HG03025 (cell line): ENCODE measurements at regions not wholly inside any gene's neighbourhood (a gene's known extent, or its start where the extent isn't known, plus 50 kb on each side); places are given as distances from the start of the nearest gene placed in this dataset.

Source experiments
- ATAC-seq: cut with Tn5 transposase; IDR thresholded peaks from one replicate; pipeline ENCODE4 v1.9.1; 2021; ENCODE audit warnings: mild to moderate bottlenecking, moderate library complexity; ENCODE audit not compliant: unreplicated experiment, low FRiP score

GRCh38 chr1:212189352-212189738, 95.9 kb upstream of the PPP2R5A start:
- ATAC-seq: no peak

DNA sequence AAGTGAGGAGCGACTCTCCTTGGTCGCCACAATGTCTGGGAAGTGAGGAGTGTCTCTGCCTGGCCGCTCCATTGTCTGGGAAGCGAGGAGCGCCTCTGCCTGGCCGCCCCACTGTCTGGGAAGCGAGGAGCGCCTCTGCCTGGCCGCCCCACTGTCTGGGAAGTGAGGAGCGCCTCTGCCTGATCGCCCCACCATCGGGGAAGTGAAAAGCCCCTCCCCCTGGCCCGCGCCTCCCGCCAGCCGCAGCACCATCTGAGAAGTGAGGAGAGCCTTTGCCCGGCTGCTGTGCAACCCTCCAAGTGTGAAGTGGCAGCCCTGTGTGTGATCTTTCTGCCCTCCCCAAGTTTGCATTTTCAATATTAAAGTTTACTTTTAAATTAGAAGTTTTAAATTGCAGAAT, 95.0 kb upstream of the PPP2R5A start:
- ATAC-seq: no peak

DNA sequence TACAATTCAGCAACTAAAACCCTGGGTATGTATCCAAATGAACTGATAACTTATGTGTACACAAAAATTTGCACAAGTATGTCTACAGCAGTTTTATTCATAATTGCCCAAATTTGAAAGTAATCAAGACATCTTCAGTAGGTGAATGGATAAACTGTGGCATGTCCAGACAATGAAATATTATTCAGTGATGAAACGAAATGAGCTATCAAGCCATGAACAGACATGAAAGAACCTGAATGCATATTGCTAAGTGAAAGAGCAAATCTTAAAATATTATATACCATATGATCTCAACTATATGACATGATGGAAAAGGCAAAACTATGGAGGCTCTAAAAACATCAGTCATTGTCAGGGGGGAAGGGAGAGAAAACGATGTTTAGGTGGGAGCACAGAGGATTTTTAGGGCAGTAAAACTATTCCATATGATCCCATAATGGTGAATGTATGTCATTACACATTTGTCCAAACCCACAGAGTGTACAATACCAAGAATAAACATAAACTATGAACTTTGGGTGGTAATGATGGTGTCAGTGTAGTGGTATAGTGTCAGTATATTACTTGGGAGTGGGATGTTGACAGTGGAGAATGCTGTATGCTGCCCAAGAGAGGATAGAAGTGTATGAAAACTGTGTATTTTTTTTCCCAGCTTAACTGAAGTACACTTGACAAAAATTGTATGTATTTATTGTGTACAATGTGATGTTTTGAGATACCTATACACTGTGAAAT, 92.8 kb upstream of the PPP2R5A start:
- no peak for ATAC-seq

DNA sequence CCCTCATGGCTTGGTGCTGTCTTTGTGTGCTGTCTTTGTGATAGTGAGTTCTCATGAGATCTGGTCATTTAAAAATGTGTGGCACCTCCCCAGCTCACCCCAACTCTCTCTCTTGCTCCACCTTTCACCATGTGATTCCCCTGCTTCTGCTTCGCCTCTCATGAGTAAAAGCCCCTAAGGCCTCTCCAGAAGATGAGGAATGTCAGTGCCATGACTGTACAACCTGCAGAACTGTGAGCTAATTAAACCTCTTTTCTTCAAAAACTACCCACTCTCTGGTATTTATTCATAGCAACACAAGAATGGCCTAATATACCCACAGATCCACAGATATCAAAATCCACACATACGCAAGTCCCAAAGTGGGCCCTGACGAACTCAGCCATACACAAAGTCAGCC, 88.9 kb upstream of the PPP2R5A start:
- no peak for ATAC-seq

DNA sequence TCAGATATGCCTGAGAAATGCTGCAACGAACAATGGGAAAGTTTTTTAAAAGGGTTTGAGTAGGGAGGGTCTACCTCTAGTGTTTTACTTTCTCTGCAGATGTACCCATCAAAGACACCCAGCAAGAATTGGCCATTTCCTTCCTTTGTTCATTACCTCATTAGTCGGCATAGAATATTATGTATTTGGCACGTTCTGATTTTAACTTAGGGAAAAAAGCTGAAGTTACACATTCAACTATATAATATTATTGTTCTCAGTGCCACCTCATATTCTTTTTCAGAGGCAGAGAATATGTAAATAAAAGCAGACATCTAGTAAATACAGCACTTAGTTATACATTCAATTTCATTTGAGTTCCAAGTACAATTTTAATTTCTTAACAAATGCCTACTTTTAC, 83.7 kb upstream of the PPP2R5A start:
- ATAC-seq: no peak

GRCh38 chr1:212203630-212204029, 81.6 kb upstream of the PPP2R5A start:
- ATAC-seq: no peak

GRCh38 chr1:212205006-212205405, 80.2 kb upstream of the PPP2R5A start:
- ATAC-seq: no peak

- no peak for ATAC-seq
These were observed 79.4 kb upstream of the PPP2R5A start for GRCh38 chr1:212205843-212206242.

- no peak for ATAC-seq
These were observed 78.1 kb upstream of the PPP2R5A start for GRCh38 chr1:212207118-212207517.

GRCh38 chr1:212207822-212208520, 77.2 kb upstream of the PPP2R5A start:
- no peak for ATAC-seq

- ATAC-seq: no peak
These were observed 76.1 kb upstream of the PPP2R5A start for GRCh38 chr1:212208978-212209644.

- no peak for ATAC-seq
These were observed 73.8 kb upstream of the PPP2R5A start for GRCh38 chr1:212211371-212211770.

GRCh38 chr1:212212343-212212742, 72.9 kb upstream of the PPP2R5A start:
- ATAC-seq: no peak

DNA sequence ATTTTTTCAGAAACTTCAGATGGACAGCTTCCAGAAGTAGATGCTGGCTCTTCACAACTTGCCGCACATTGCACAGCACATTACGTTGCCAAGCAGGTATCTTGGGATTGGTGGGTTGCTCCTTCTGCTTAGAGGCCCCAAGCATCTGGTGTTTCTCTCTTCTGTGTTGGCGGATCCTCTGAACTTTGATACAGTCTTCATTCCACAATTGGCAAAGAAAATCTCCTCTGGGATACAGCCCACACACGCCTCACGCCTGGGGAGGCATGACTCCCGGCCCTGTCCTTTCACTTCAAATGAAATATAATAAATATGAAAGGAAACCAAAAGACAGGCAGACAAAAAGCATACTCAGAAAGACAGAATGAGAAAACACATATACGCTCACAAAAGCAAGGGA, 72.3 kb upstream of the PPP2R5A start:
- ATAC-seq: no peak

GRCh38 chr1:212213784-212214183, 71.4 kb upstream of the PPP2R5A start:
- ATAC-seq: no peak

DNA sequence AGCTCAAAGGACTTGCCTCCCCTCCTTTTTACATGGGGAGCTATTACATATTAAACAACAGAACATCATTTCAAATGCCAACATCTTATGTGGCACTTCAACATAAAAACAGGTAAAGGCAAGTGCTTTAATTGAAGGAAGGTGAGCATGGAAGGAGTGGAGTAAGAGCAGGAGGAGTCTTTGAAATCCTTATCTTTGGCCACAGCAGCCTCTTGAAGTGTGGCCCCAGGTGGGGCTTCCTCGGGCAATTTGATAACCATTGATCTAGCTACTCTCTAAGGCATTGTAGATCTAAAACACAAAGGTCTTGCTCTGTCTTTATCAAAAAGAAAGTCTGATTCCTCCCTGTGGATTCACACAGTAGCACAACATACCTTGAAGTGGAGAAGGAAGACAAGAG, 70.9 kb upstream of the PPP2R5A start:
- no peak for ATAC-seq

DNA sequence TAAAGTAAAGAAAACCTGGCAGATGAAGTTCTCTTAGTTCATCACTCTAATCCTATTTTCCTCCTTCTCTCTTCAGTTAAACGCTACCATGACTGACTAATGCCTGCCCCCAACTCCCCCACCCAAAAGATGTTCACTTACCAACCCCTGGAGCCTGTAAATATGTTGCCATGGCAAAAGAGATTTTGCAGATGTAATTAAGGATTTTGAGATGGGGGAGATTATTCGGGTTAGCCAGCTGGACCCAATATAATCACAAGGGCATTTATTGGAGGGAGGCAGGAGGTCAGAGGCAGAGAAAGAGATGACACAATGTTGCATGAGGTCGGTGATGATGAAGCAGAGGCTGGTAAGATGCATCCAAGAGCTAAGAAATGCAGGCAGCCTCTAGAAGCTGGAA, 69.3 kb upstream of the PPP2R5A start:
- ATAC-seq: no peak

DNA sequence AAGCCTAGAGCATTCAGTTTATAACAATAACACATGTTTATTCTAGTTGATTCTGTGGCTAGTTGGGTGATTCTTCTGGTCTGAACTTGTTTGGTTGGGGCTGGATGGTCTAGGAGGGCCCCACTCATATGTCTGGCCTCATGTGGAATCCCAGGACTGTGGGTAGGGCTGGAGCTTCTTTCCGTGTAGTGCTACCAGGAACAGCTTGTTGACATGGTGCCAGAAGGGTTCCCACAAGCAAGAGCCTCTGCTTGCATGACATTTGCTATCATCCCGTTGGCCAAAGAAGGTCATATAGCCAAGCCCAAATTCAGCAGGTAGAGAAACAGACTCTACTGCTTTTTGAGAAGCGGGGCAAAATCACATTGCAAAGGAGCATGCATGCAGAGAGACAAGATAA, 67.6 kb upstream of the PPP2R5A start:
- no peak for ATAC-seq

GRCh38 chr1:212218065-212218464, 67.1 kb upstream of the PPP2R5A start:
- ATAC-seq: no peak

DNA sequence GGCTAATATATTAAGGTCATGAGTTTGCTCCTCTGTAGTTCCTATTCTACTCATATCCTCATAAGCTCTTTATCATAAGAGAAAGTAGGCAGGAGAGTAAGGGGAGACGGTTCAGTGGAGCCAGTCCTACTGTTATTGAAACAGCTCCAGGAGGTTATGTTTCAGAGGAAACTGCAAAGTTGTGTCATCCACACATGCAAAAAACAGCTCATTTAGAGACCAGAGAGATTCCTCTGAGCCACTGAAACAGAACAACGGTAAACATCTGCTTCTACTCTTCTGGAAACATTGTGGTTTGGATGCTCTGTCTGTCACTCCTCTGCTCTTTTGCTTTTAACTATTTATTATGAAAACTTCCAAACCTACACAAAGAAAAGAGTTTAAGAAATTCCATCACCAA, 66.3 kb upstream of the PPP2R5A start:
- ATAC-seq: peak; percentile 87

DNA sequence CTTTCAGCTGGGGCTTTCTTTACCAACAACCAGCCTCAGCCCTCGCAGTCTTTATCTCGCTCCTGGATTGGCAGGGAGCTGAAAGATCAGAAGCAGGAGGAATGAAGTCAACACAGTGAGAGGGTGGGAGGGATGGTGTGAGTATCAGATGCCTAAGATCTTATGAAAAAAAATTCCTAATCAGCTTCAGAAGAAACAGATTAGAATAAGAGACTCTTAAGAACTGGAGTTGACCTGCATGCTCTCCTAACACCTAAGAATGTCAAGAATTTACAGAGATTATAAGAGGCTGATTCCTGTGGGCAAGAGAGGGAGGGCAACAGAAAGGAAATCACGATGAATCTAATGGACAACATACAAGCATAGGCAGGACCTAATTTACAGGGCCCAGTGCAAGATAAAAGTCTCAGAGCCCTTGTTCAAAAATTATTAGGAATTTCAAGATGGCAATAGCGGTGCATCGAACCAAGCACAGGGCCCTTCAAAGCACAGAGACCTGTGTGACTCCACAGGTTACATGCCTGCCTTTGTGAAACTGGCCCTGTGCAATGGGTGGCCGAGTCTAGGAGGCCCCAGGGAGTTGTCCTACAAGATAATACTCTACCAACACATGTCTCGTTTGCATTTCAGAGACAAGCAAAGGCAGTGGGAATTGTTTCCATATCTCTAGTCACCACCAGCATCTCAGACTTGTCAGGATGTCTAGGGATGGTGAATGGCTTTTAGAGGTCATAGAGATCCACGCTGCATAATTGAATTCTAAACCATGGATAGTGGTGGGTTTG, 65.3 kb upstream of the PPP2R5A start:
- no peak for ATAC-seq
